ENCODE measurements at regions not wholly inside any gene's neighbourhood (a gene's known extent, or its start where the extent isn't known, plus 50 kb on each side); places are given as distances from the start of the nearest gene placed in this dataset.

GRCh38 chr2:194383401-194383800, 1273.6 kb upstream of the SLC39A10 start (continued):
- TF ChIP-seq REST (IDR thresholded peaks at IDR 0.05; ENCODE audit: low read depth, low read length): no peak

DNA sequence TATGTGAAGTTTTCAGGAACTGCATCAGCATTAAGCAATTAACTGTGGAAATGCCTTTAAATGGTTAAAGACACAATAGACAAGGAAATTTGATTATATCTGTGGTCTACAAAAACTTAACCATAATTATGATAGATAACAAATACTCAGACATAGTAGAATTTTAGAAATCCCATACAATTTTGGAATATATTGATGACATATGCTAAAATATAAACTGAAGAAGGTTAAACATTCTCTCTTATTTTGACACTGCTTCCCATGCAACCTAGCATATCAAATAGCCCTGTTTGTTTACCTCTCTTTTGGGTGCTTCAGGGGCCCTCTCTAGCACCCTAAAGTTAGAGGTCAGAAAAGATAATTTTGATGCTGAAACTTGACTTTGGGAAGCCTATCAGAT, 1274.8 kb upstream of the SLC39A10 start:
- Histone ChIP-seq H3K27me3 (replicated peaks in 1 of 2; ENCODE audit: control insufficient read depth in 2 of 2, insufficient read depth in 2 of 2, low read length in 1 of 2) (no peaks in the 10 kb centered on the region), H3K4me3 (no peak overlapping the region), H3K4me1 (ENCODE audit: control insufficient read depth, insufficient read depth, low read length) (no peaks in the 10 kb centered on the region), H3K9me3 (replicated peaks; ENCODE audit: control insufficient read depth, insufficient read depth, low read length) (no peaks in the 10 kb centered on the region; the same call in 2 of the 3 replicates), H3K79me2 (ENCODE audit: control insufficient read depth, insufficient read depth, low read length) (no peaks in the 10 kb centered on the region), H2AFZ (ENCODE audit: control insufficient read depth, low read depth, low read length) (no peak overlapping the region), H3K9ac (ENCODE audit: control insufficient read depth, insufficient read depth, low read length) (no peak overlapping the region), H3K4me2 (ENCODE audit: control insufficient read depth, insufficient read depth) (no peak overlapping the region), H4K20me1 (ENCODE audit: control insufficient read depth, insufficient read depth) (no peaks in the 10 kb centered on the region), H3K27ac (ENCODE audit: control insufficient read depth, insufficient read depth) (no peak overlapping the region), H3K36me3 (ENCODE audit: control insufficient read depth in 2 of 2, insufficient read depth in 2 of 2, low read length in 1 of 2) (no peaks in the 10 kb centered on the region)
- ChIA-PET CTCF (no interaction called here), SMC1A (ENCODE audit: uncharacterized antibody, unreplicated experiment) (no interaction called here), RAD21 (ENCODE audit: unreplicated experiment) (no interaction called here), POLR2A (no interaction called here)
- intact Hi-C loops (cut with micrococcal nuclease; ENCODE audit: unreplicated experiment): no loop called here
- FAIRE-seq (no peak), DNase-seq (ENCODE audit: low read depth, low spot score) (no peak), ATAC-seq (no peak)
- BruUV-seq (replicated peaks): no TSS peak
- in situ Hi-C loops (cut with MboI): no loop called here
- TF ChIP-seq MEF2B (IDR thresholded peaks at IDR 0.05; ENCODE audit: partially characterized antibody, poor library complexity, severe bottlenecking) (no peak), GATAD2B (conservative IDR thresholded peaks at IDR 0.05; ENCODE audit: low read depth) (no peak), SKIL (IDR thresholded peaks at IDR 0.05; ENCODE audit: low read depth, poor library complexity, severe bottlenecking) (no peak), ZNF24 (IDR thresholded peaks at IDR 0.05) (no peak), MTA3 (IDR thresholded peaks at IDR 0.05; ENCODE audit: borderline replicate concordance, low read length) (no peak), MXI1 (IDR thresholded peaks at IDR 0.05; ENCODE audit: low read depth, low read length) (no peak), BCL11A (IDR thresholded peaks at IDR 0.05; ENCODE audit: low read depth, low read length) (no peak), HDGF (IDR thresholded peaks at IDR 0.05) (no peak)
- TF ChIP-seq, protein P1, sequence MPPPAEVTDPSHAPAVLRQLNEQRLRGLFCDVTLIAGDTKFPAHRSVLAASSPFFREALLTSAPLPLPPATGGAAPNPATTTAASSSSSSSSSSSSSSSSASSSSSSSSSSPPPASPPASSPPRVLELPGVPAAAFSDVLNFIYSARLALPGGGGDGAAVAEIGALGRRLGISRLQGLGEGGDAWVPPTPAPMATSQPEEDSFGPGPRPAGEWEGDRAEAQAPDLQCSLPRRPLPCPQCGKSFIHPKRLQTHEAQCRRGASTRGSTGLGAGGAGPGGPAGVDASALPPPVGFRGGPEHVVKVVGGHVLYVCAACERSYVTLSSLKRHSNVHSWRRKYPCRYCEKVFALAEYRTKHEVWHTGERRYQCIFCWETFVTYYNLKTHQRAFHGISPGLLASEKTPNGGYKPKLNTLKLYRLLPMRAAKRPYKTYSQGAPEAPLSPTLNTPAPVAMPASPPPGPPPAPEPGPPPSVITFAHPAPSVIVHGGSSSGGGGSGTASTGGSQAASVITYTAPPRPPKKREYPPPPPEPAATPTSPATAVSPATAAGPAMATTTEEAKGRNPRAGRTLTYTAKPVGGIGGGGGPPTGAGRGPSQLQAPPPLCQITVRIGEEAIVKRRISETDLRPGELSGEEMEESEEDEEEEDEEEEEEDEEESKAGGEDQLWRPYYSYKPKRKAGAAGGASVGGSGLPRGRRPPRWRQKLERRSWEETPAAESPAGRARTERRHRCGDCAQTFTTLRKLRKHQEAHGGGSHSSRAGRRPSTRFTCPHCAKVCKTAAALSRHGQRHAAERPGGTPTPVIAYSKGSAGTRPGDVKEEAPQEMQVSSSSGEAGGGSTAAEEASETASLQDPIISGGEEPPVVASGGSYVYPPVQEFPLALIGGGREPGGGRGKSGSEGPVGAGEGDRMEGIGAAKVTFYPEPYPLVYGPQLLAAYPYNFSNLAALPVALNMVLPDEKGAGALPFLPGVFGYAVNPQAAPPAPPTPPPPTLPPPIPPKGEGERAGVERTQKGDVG (CRISPR knock-in tag; IDR thresholded peaks at IDR 0.05): no peak
- TF ChIP-seq, protein P2, sequence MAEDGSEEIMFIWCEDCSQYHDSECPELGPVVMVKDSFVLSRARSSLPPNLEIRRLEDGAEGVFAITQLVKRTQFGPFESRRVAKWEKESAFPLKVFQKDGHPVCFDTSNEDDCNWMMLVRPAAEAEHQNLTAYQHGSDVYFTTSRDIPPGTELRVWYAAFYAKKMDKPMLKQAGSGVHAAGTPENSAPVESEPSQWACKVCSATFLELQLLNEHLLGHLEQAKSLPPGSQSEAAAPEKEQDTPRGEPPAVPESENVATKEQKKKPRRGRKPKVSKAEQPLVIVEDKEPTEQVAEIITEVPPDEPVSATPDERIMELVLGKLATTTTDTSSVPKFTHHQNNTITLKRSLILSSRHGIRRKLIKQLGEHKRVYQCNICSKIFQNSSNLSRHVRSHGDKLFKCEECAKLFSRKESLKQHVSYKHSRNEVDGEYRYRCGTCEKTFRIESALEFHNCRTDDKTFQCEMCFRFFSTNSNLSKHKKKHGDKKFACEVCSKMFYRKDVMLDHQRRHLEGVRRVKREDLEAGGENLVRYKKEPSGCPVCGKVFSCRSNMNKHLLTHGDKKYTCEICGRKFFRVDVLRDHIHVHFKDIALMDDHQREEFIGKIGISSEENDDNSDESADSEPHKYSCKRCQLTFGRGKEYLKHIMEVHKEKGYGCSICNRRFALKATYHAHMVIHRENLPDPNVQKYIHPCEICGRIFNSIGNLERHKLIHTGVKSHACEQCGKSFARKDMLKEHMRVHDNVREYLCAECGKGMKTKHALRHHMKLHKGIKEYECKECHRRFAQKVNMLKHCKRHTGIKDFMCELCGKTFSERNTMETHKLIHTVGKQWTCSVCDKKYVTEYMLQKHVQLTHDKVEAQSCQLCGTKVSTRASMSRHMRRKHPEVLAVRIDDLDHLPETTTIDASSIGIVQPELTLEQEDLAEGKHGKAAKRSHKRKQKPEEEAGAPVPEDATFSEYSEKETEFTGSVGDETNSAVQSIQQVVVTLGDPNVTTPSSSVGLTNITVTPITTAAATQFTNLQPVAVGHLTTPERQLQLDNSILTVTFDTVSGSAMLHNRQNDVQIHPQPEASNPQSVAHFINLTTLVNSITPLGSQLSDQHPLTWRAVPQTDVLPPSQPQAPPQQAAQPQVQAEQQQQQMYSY (CRISPR knock-in tag; IDR thresholded peaks at IDR 0.05): no peak

All from GM12878 (cell line).